Vagina (tissue), 2 donors: ENCODE measurements at regions not wholly inside any gene's neighbourhood (a gene's known extent, or its start where the extent isn't known, plus 50 kb on each side); places are given as distances from the start of the nearest gene placed in this dataset.

Source experiments
- DNase-seq, 2 donors: peaks; one replicate each; pipeline ENCODE4 v3.0.0-alpha.2; 2017; ENCODE audit errors: extremely low spot score in 2 of 2
- H3K27ac ChIP-seq: fragments of 200-600 bp; sonication (generic); one replicate; pipeline ENCODE4 v1.5.1; 2019
- H3K27me3 ChIP-seq: fragments of 200-600 bp; sonication (generic); one replicate; pipeline ENCODE4 v1.5.1; 2019
- H3K36me3 ChIP-seq, 2 donors: fragments of 200-600 bp; sonication (generic); one replicate each; pipeline ENCODE4 v1.5.1; 2017 to 2019
- H3K4me1 ChIP-seq: fragments of 200-600 bp; sonication (generic); one replicate; pipeline ENCODE4 v1.5.1; 2019
- H3K4me3 ChIP-seq, 2 donors: fragments of 200-600 bp; sonication (generic); 1 replicate in 1 of 2; 2 replicates in 1 of 2; pipeline ENCODE4 v1.5.1; 2016 to 2019
- H3K9me3 ChIP-seq: fragments of 200-600 bp; sonication (generic); one replicate; pipeline ENCODE4 v1.5.1; 2019
- CTCF ChIP-seq, 3 experiments: fragments of 450-650 bp in 2 of 3; fragments of 200-600 bp in 1 of 3; sonication (generic) in 1 of 3; IDR thresholded peaks; one replicate each; pipeline ENCODE4 v1.5.1; 2017 to 2019; ENCODE audit warnings: antibody characterized with exemption in 3 of 3, mild to moderate bottlenecking in 2 of 3, moderate library complexity in 2 of 3
- POLR2A ChIP-seq, 2 donors: fragments of 450-650 bp; IDR thresholded peaks; one replicate each; pipeline ENCODE4 v1.6.1; 2017; ENCODE audit warnings: antibody characterized with exemption in 2 of 2, mild to moderate bottlenecking in 2 of 2, moderate library complexity in 2 of 2
- POLR2AphosphoS5 ChIP-seq, 2 donors: sonication (generic); formaldehyde crosslinking; IDR thresholded peaks; one replicate each; pipeline ENCODE4 v1.9.0; 2017; ENCODE audit warnings: antibody characterized with exemption in 2 of 2, mild to moderate bottlenecking in 2 of 2, low read depth in 1 of 2; ENCODE audit not compliant: insufficient read depth in 1 of 2
- intact Hi-C: fragments of 100-400 bp; cut with DNase I; formaldehyde crosslinking; loops from one replicate; pipeline ENCODE4 v1.15.1; 2023

- Histone ChIP-seq H3K27ac (no peak overlapping the region), H3K36me3 (no peaks in the 10 kb centered on the region), H3K9me3 (no peaks in the 10 kb centered on the region), H3K4me1 (no peaks in the 10 kb centered on the region), H3K27me3 (no peaks in the 10 kb centered on the region), H3K4me3 (no peak overlapping the region)
- no peak for DNase-seq
- intact Hi-C loops: no loop called here
- TF ChIP-seq CTCF (IDR thresholded peaks at IDR 0.05) (no peak), POLR2AphosphoS5 (IDR thresholded peaks at IDR 0.05; ENCODE audit: insufficient read depth in 1 of 2, low read depth in 1 of 2) (no peak), POLR2A (IDR thresholded peaks at IDR 0.05) (no peak)
These were observed 708.3 kb downstream of the HDGFL1 start for GRCh38 chr6:23277521-23278179.

- no peaks in the 10 kb centered on the region for H3K27me3 ChIP-seq
- H3K4me3 ChIP-seq: no peak overlapping the region
- DNase-seq: no peak
- no peaks in the 10 kb centered on the region for H3K4me1 ChIP-seq
- H3K36me3 ChIP-seq: no peaks in the 10 kb centered on the region
- intact Hi-C loops: no loop called here
- H3K9me3 ChIP-seq: no peaks in the 10 kb centered on the region
- TF ChIP-seq POLR2AphosphoS5 (IDR thresholded peaks at IDR 0.05; ENCODE audit: insufficient read depth in 1 of 2, low read depth in 1 of 2) (no peak), POLR2A (IDR thresholded peaks at IDR 0.05) (no peak), CTCF (IDR thresholded peaks at IDR 0.05) (no peak)
- no peak overlapping the region for H3K27ac ChIP-seq
These were observed 708.8 kb downstream of the HDGFL1 start for GRCh38 chr6:23278180-23278532.

GRCh38 chr6:23280437-23280836 lies 711.1 kb downstream of the HDGFL1 start:
- Histone ChIP-seq H3K27me3 (no peaks in the 10 kb centered on the region), H3K4me1 (no peaks in the 10 kb centered on the region), H3K36me3 (no peaks in the 10 kb centered on the region), H3K27ac (no peak overlapping the region), H3K4me3 (no peak overlapping the region), H3K9me3 (no peaks in the 10 kb centered on the region)
- intact Hi-C loops: no loop called here
- TF ChIP-seq POLR2AphosphoS5 (IDR thresholded peaks at IDR 0.05; ENCODE audit: insufficient read depth in 1 of 2, low read depth in 1 of 2) (no peak), CTCF (IDR thresholded peaks at IDR 0.05) (no peak), POLR2A (IDR thresholded peaks at IDR 0.05) (no peak)
- DNase-seq: no peak

- DNase-seq: no peak
These were observed 713.1 kb downstream of the HDGFL1 start for GRCh38 chr6:23282252-23283021.

More at GRCh38 chr6:23282252-23283021, 713.1 kb downstream of the HDGFL1 start:
- no peak overlapping the region for H3K4me3 ChIP-seq
- no peaks in the 10 kb centered on the region for H3K9me3 ChIP-seq
- H3K36me3 ChIP-seq: no peaks in the 10 kb centered on the region
- no peak for TF ChIP-seq CTCF (IDR thresholded peaks at IDR 0.05)
- TF ChIP-seq POLR2AphosphoS5 (IDR thresholded peaks at IDR 0.05; ENCODE audit: insufficient read depth in 1 of 2, low read depth in 1 of 2): no peak
- no peak for TF ChIP-seq POLR2A (IDR thresholded peaks at IDR 0.05)
- no peaks in the 10 kb centered on the region for H3K27me3 ChIP-seq
- intact Hi-C loops: no loop called here
- no peak overlapping the region for H3K27ac ChIP-seq
- no peaks in the 10 kb centered on the region for H3K4me1 ChIP-seq
